Amniotic epithelial cell (primary cell): ENCODE measurements at regions not wholly inside any gene's neighbourhood (a gene's known extent, or its start where the extent isn't known, plus 50 kb on each side); places are given as distances from the start of the nearest gene placed in this dataset.
"Not testable (repeated sequence)": the region's sequence is repeated elsewhere in the genome, so short reads cannot be mapped to it uniquely, and the experiment has no call there.

Experiments
- DNase-seq: peaks from one replicate; pipeline ENCODE4 v3.0.0-alpha.2; 2010; ENCODE audit warnings: low read depth

- not testable (repeated sequence) for DNase-seq
Measured at GRCh38 chr20:47842004-47842403, 56.7 kb upstream of the SULF2 start.

- not testable (repeated sequence) for DNase-seq
Measured at GRCh38 chr20:47836256-47836817, 51.1 kb upstream of the SULF2 start.
